Loucy (cell line): ENCODE measurements at regions not wholly inside any gene's neighbourhood (a gene's known extent, or its start where the extent isn't known, plus 50 kb on each side); places are given as distances from the start of the nearest gene placed in this dataset.

Experiments
- CTCF ChIP-seq: fragments of 200-600 bp; sonication (generic); conservative IDR thresholded peaks from 2 replicates; pipeline ENCODE4 v1.5.1; 2014; ENCODE audit warnings: mild to moderate bottlenecking, antibody characterized with exemption, low read length
- EZH2phosphoT487 ChIP-seq: fragments of 200-600 bp; IDR thresholded peaks from 2 replicates; pipeline ENCODE4 v1.6.1; 2018; ENCODE audit warnings: antibody characterized with exemption, mild to moderate bottlenecking, moderate library complexity, borderline replicate concordance

- TF ChIP-seq CTCF (no peak), EZH2phosphoT487 (no peak)
Measured at GRCh38 chr3:190180268-190180667, 59.6 kb upstream of the P3H2 start.
